ENCODE measurements at regions not wholly inside any gene's neighbourhood (a gene's known extent, or its start where the extent isn't known, plus 50 kb on each side); places are given as distances from the start of the nearest gene placed in this dataset.

- no peak for TF ChIP-seq ZC3H13 (CRISPR knock-in tag; IDR thresholded peaks at IDR 0.05)
- TF ChIP-seq HNRNPLL (IDR thresholded peaks at IDR 0.05; ENCODE audit: low read depth, low read length, poor library complexity, severe bottlenecking), result peak; percentile 50
- no peak for TF ChIP-seq MBD4 (IDR thresholded peaks at IDR 0.05; ENCODE audit: borderline replicate concordance, low read length)
- TF ChIP-seq, protein P1, sequence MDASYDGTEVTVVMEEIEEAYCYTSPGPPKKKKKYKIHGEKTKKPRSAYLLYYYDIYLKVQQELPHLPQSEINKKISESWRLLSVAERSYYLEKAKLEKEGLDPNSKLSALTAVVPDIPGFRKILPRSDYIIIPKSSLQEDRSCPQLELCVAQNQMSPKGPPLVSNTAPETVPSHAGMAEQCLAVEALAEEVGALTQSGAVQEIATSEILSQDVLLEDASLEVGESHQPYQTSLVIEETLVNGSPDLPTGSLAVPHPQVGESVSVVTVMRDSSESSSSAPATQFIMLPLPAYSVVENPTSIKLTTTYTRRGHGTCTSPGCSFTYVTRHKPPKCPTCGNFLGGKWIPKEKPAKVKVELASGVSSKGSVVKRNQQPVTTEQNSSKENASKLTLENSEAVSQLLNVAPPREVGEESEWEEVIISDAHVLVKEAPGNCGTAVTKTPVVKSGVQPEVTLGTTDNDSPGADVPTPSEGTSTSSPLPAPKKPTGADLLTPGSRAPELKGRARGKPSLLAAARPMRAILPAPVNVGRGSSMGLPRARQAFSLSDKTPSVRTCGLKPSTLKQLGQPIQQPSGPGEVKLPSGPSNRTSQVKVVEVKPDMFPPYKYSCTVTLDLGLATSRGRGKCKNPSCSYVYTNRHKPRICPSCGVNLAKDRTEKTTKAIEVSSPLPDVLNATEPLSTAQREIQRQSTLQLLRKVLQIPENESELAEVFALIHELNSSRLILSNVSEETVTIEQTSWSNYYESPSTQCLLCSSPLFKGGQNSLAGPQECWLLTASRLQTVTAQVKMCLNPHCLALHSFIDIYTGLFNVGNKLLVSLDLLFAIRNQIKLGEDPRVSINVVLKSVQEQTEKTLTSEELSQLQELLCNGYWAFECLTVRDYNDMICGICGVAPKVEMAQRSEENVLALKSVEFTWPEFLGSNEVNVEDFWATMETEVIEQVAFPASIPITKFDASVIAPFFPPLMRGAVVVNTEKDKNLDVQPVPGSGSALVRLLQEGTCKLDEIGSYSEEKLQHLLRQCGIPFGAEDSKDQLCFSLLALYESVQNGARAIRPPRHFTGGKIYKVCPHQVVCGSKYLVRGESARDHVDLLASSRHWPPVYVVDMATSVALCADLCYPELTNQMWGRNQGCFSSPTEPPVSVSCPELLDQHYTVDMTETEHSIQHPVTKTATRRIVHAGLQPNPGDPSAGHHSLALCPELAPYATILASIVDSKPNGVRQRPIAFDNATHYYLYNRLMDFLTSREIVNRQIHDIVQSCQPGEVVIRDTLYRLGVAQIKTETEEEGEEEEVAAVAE (CRISPR knock-in tag; IDR thresholded peaks at IDR 0.05; ENCODE audit: borderline replicate concordance), result peak; percentile 88; the same call in 1 of the 2 replicates
- no peak for TF ChIP-seq SMYD3 (CRISPR knock-in tag; IDR thresholded peaks at IDR 0.05)
- 0 out of 2 replicates have a peak, but pooled peaks have one; percentile 44 for TF ChIP-seq MTA1 (CRISPR knock-in tag; IDR thresholded peaks at IDR 0.05; ENCODE audit: borderline replicate concordance)
- TF ChIP-seq, protein P2, sequence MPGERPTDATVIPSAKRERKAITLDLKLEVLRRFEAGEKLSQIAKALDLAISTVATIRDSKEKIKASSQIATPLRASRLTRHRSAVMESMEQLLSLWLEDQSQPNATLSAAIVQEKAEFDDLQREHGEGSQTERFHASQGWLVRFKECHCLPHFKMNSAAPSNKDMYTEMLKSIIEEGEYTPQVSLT (CRISPR knock-in tag; IDR thresholded peaks at IDR 0.05; ENCODE audit: borderline replicate concordance, low read depth), result no peak
- TF ChIP-seq SAP130 (CRISPR knock-in tag; IDR thresholded peaks at IDR 0.05; ENCODE audit: low read depth), result peak; percentile 86
- no peak for TF ChIP-seq ZNF225 (CRISPR knock-in tag; IDR thresholded peaks at IDR 0.05)
- TF ChIP-seq POLR2A (IDR thresholded peaks at IDR 0.05; ENCODE audit: insufficient read depth in 1 of 2, low read depth in 2 of 2, low read length in 2 of 2), result no peak; a peak in 1 of 4 replicates
- 0 out of 2 replicates have a peak, but pooled peaks have one; percentile 22 for TF ChIP-seq MAZ (IDR thresholded peaks at IDR 0.05; ENCODE audit: borderline replicate concordance, low read depth, low read length)
- peak; percentile 75 for TF ChIP-seq MAZ (CRISPR knock-in tag; IDR thresholded peaks at IDR 0.05; ENCODE audit: low read depth)
- TF ChIP-seq MLLT10 (CRISPR knock-in tag; IDR thresholded peaks at IDR 0.05), result no peak
- TF ChIP-seq, protein P3, sequence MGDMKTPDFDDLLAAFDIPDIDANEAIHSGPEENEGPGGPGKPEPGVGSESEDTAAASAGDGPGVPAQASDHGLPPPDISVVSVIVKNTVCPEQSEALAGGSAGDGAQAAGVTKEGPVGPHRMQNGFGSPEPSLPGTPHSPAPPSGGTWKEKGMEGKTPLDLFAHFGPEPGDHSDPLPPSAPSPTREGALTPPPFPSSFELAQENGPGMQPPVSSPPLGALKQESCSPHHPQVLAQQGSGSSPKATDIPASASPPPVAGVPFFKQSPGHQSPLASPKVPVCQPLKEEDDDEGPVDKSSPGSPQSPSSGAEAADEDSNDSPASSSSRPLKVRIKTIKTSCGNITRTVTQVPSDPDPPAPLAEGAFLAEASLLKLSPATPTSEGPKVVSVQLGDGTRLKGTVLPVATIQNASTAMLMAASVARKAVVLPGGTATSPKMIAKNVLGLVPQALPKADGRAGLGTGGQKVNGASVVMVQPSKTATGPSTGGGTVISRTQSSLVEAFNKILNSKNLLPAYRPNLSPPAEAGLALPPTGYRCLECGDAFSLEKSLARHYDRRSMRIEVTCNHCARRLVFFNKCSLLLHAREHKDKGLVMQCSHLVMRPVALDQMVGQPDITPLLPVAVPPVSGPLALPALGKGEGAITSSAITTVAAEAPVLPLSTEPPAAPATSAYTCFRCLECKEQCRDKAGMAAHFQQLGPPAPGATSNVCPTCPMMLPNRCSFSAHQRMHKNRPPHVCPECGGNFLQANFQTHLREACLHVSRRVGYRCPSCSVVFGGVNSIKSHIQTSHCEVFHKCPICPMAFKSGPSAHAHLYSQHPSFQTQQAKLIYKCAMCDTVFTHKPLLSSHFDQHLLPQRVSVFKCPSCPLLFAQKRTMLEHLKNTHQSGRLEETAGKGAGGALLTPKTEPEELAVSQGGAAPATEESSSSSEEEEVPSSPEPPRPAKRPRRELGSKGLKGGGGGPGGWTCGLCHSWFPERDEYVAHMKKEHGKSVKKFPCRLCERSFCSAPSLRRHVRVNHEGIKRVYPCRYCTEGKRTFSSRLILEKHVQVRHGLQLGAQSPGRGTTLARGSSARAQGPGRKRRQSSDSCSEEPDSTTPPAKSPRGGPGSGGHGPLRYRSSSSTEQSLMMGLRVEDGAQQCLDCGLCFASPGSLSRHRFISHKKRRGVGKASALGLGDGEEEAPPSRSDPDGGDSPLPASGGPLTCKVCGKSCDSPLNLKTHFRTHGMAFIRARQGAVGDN (CRISPR knock-in tag; IDR thresholded peaks at IDR 0.05), result peak; percentile 98
- no peak for TF ChIP-seq ZNF530 (CRISPR knock-in tag; IDR thresholded peaks at IDR 0.05; ENCODE audit: low read depth)
- 0 out of 2 replicates have a peak, but pooled peaks have one; percentile 49 for TF ChIP-seq ZNF776 (CRISPR knock-in tag; IDR thresholded peaks at IDR 0.05)
- TF ChIP-seq, protein P4, sequence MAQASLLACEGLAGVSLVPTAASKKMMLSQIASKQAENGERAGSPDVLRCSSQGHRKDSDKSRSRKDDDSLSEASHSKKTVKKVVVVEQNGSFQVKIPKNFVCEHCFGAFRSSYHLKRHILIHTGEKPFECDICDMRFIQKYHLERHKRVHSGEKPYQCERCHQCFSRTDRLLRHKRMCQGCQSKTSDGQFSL (CRISPR knock-in tag; IDR thresholded peaks at IDR 0.05), result no peak
- TF ChIP-seq ZFP36 (IDR thresholded peaks at IDR 0.05; ENCODE audit: borderline replicate concordance, low read depth, low read length, partially characterized antibody), result no peak
- TF ChIP-seq, protein P5, sequence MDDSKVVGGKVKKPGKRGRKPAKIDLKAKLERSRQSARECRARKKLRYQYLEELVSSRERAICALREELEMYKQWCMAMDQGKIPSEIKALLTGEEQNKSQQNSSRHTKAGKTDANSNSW (CRISPR knock-in tag; IDR thresholded peaks at IDR 0.05; ENCODE audit: borderline replicate concordance), result no peak
- TF ChIP-seq ZNF782 (CRISPR knock-in tag; IDR thresholded peaks at IDR 0.05; ENCODE audit: borderline replicate concordance), result no peak
- TF ChIP-seq ZNF263 (CRISPR knock-in tag; IDR thresholded peaks at IDR 0.05), result no peak
Observed at GRCh38 chr6:44058617-44059358, 68.5 kb downstream of the MRPL14 start (continued).
